T-helper 2 cell treated with Interferon-gamma antibody and Interleukin-4, amounts not matched to agents 5 μg/mL and 100 μg/mL, for 36 hours (primary cell): ENCODE measurements at regions not wholly inside any gene's neighbourhood (a gene's known extent, or its start where the extent isn't known, plus 50 kb on each side); places are given as distances from the start of the nearest gene placed in this dataset.
"Not testable (repeated sequence)": the region's sequence is repeated elsewhere in the genome, so short reads cannot be mapped to it uniquely, and the experiment has no call there.

Experiments used
- DNase-seq: peaks from one replicate; pipeline ENCODE4 v3.0.0; 2021; ENCODE audit warnings: low spot score
- H3K27ac Mint-ChIP-seq: one replicate; pipeline ENCODE4 v1.8.0; 2021; ENCODE audit warnings: mild to moderate bottlenecking, mixed read lengths
- H3K27me3 Mint-ChIP-seq: one replicate; pipeline ENCODE4 v1.8.0; 2021; ENCODE audit warnings: low read depth, mixed read lengths
- H3K36me3 Mint-ChIP-seq: one replicate; pipeline ENCODE4 v1.8.0; 2021; ENCODE audit warnings: low read depth, mixed read lengths
- H3K4me1 Mint-ChIP-seq: one replicate; pipeline ENCODE4 v1.8.0; 2021; ENCODE audit warnings: low read depth, mixed read lengths
- H3K4me3 Mint-ChIP-seq: one replicate; pipeline ENCODE4 v1.8.0; 2022; ENCODE audit warnings: mild to moderate bottlenecking, moderate library complexity, mixed read lengths
- H3K9me3 Mint-ChIP-seq: one replicate; pipeline ENCODE4 v1.8.0; 2021; ENCODE audit warnings: mixed read lengths

- DNase-seq, H3K4me1 Mint-ChIP-seq, H3K27me3 Mint-ChIP-seq, H3K27ac Mint-ChIP-seq, H3K4me3 Mint-ChIP-seq, H3K9me3 Mint-ChIP-seq, H3K36me3 Mint-ChIP-seq: not testable (repeated sequence)
Observed at GRCh38 chr9:42306625-42307024, 123.2 kb downstream of the SPATA31A6 start.

- not testable (repeated sequence) for H3K4me1 Mint-ChIP-seq, H3K36me3 Mint-ChIP-seq, H3K27me3 Mint-ChIP-seq, DNase-seq, H3K4me3 Mint-ChIP-seq, H3K27ac Mint-ChIP-seq, H3K9me3 Mint-ChIP-seq
Observed at GRCh38 chr9:42307449-42307848, 124.0 kb downstream of the SPATA31A6 start.

GRCh38 chr9:42310972-42311371, 127.5 kb downstream of the SPATA31A6 start:
- not testable (repeated sequence) for H3K36me3 Mint-ChIP-seq, H3K27me3 Mint-ChIP-seq, H3K9me3 Mint-ChIP-seq, H3K4me1 Mint-ChIP-seq, DNase-seq, H3K27ac Mint-ChIP-seq, H3K4me3 Mint-ChIP-seq

- H3K4me1 Mint-ChIP-seq, DNase-seq, H3K27me3 Mint-ChIP-seq, H3K36me3 Mint-ChIP-seq, H3K9me3 Mint-ChIP-seq, H3K27ac Mint-ChIP-seq, H3K4me3 Mint-ChIP-seq: not testable (repeated sequence)
Observed at GRCh38 chr9:42316026-42316425, 132.6 kb downstream of the SPATA31A6 start.

- DNase-seq, result not testable (repeated sequence)
Observed at GRCh38 chr9:42317677-42318076, 134.2 kb downstream of the SPATA31A6 start.

GRCh38 chr9:42323084-42323809, 139.8 kb downstream of the SPATA31A6 start:
- not testable (repeated sequence) for H3K4me3 Mint-ChIP-seq, H3K27me3 Mint-ChIP-seq, H3K36me3 Mint-ChIP-seq, DNase-seq, H3K27ac Mint-ChIP-seq, H3K9me3 Mint-ChIP-seq, H3K4me1 Mint-ChIP-seq

More at GRCh38 chr9:42317677-42318076, 134.2 kb downstream of the SPATA31A6 start:
- not testable (repeated sequence) for H3K9me3 Mint-ChIP-seq, H3K27me3 Mint-ChIP-seq, H3K4me3 Mint-ChIP-seq, H3K4me1 Mint-ChIP-seq, H3K36me3 Mint-ChIP-seq, H3K27ac Mint-ChIP-seq

GRCh38 chr9:42325142-42325541, 141.7 kb downstream of the SPATA31A6 start:
- H3K9me3 Mint-ChIP-seq, H3K4me1 Mint-ChIP-seq, H3K27ac Mint-ChIP-seq, H3K27me3 Mint-ChIP-seq, H3K4me3 Mint-ChIP-seq, H3K36me3 Mint-ChIP-seq, DNase-seq: not testable (repeated sequence)

GRCh38 chr9:42325561-42325960, 142.1 kb downstream of the SPATA31A6 start:
- DNase-seq, H3K4me3 Mint-ChIP-seq, H3K27ac Mint-ChIP-seq, H3K9me3 Mint-ChIP-seq, H3K4me1 Mint-ChIP-seq, H3K36me3 Mint-ChIP-seq, H3K27me3 Mint-ChIP-seq: not testable (repeated sequence)

- H3K4me3 Mint-ChIP-seq, H3K4me1 Mint-ChIP-seq, H3K27me3 Mint-ChIP-seq, H3K36me3 Mint-ChIP-seq, DNase-seq, H3K9me3 Mint-ChIP-seq, H3K27ac Mint-ChIP-seq: not testable (repeated sequence)
Observed at GRCh38 chr9:42326482-42326881, 143.0 kb downstream of the SPATA31A6 start.

- H3K27ac Mint-ChIP-seq, H3K4me1 Mint-ChIP-seq, H3K27me3 Mint-ChIP-seq, H3K4me3 Mint-ChIP-seq, H3K9me3 Mint-ChIP-seq, DNase-seq, H3K36me3 Mint-ChIP-seq: not testable (repeated sequence)
Observed at GRCh38 chr9:42335342-42335741, 151.9 kb downstream of the SPATA31A6 start.

- not testable (repeated sequence) for H3K36me3 Mint-ChIP-seq, H3K4me1 Mint-ChIP-seq, DNase-seq, H3K27me3 Mint-ChIP-seq, H3K9me3 Mint-ChIP-seq, H3K27ac Mint-ChIP-seq, H3K4me3 Mint-ChIP-seq
Observed at GRCh38 chr9:42335984-42336657, 152.7 kb downstream of the SPATA31A6 start.

- not testable (repeated sequence) for DNase-seq, H3K9me3 Mint-ChIP-seq, H3K36me3 Mint-ChIP-seq, H3K27me3 Mint-ChIP-seq, H3K27ac Mint-ChIP-seq, H3K4me1 Mint-ChIP-seq, H3K4me3 Mint-ChIP-seq
Observed at GRCh38 chr9:42338275-42338674, 154.8 kb downstream of the SPATA31A6 start.

- not testable (repeated sequence) for H3K27ac Mint-ChIP-seq, H3K9me3 Mint-ChIP-seq, H3K36me3 Mint-ChIP-seq, H3K4me1 Mint-ChIP-seq, H3K27me3 Mint-ChIP-seq, DNase-seq, H3K4me3 Mint-ChIP-seq
Observed at GRCh38 chr9:42339671-42340434, 156.4 kb downstream of the SPATA31A6 start.

- H3K27me3 Mint-ChIP-seq, H3K36me3 Mint-ChIP-seq, H3K27ac Mint-ChIP-seq, DNase-seq, H3K4me1 Mint-ChIP-seq, H3K4me3 Mint-ChIP-seq, H3K9me3 Mint-ChIP-seq: not testable (repeated sequence)
Observed at GRCh38 chr9:42340435-42340723, 156.9 kb downstream of the SPATA31A6 start.
